Endothelial cell (in vitro differentiated cells): ENCODE measurements at regions not wholly inside any gene's neighbourhood (a gene's known extent, or its start where the extent isn't known, plus 50 kb on each side); places are given as distances from the start of the nearest gene placed in this dataset.

Source experiments
- DNase-seq: peaks from one replicate; pipeline ENCODE4 v3.0.0; 2021; ENCODE audit warnings: low spot score
- H3K27ac Mint-ChIP-seq: one replicate; pipeline ENCODE4 v1.8.0; 2021; ENCODE audit warnings: mixed read lengths, inconsistent platforms; ENCODE audit not compliant: unreplicated experiment
- H3K27me3 Mint-ChIP-seq: one replicate; pipeline ENCODE4 v1.8.0; 2021; ENCODE audit warnings: mild to moderate bottlenecking, moderate library complexity, mixed read lengths, inconsistent platforms; ENCODE audit not compliant: unreplicated experiment
- H3K36me3 Mint-ChIP-seq: one replicate; pipeline ENCODE4 v1.8.0; 2021; ENCODE audit warnings: mild to moderate bottlenecking, low read depth, mixed read lengths, inconsistent platforms; ENCODE audit not compliant: unreplicated experiment
- H3K4me1 Mint-ChIP-seq: one replicate; pipeline ENCODE4 v1.8.0; 2021; ENCODE audit warnings: mild to moderate bottlenecking, mixed read lengths, inconsistent platforms; ENCODE audit not compliant: unreplicated experiment
- H3K4me3 Mint-ChIP-seq: one replicate; pipeline ENCODE4 v1.8.0; 2021; ENCODE audit warnings: mild to moderate bottlenecking, mixed read lengths, inconsistent platforms; ENCODE audit not compliant: unreplicated experiment
- H3K9me3 Mint-ChIP-seq: one replicate; pipeline ENCODE4 v1.8.0; 2021; ENCODE audit warnings: mixed read lengths, inconsistent platforms; ENCODE audit not compliant: unreplicated experiment
- CTCF ChIP-seq: fragments of 200-600 bp; sonication (generic); IDR thresholded peaks from one replicate; pipeline ENCODE4 v1.5.0; 2021; ENCODE audit warnings: antibody characterized with exemption; ENCODE audit not compliant: unreplicated experiment

DNA sequence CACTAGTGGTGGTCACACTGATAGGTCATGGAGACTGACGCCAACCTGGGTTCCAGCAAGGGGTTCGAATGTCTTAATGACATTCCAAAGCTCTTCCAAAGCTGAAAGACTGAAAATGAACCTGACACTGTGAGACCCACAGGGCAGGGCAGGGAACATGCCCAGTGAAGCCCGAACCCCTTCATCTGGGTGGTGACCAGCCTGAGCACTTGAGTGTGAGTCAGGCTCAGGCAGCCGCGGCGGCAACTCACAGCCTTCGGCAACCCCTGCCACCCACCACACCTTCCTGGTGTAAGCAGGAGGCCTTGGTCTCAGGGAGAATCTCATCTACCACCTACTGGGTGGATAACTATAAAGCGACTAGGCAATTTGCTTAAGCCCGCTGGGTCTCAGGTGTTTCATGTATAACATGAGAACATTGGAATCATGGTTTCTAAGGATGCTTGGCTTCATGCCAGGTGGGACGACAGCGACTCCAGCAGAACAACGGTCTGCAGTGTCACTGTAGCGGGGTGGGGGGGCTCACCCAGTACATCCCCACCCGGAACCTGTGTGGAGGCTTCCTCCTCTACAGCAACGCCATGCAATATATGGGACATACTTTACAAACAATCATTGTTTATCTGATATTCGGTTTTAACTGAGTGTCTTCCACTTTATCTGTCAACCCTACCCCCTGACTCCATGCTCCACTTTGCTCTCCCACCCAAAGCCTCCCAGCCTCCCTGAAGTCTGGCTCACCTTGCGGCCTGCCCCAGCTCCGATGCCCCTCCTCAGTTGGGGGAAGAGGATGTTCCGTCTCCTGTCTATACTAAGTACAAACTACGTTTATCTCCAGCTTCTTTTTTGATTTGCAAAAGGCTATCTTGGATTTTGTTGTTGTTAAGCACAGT, 125.0 kb upstream of the MEF2A start:
- H3K27ac Mint-ChIP-seq: no peak overlapping the region
- no peak for DNase-seq
- peaks cover 6% of the 10 kb centered on the region for H3K4me1 Mint-ChIP-seq
- no peak overlapping the region for H3K4me3 Mint-ChIP-seq
- no peak for TF ChIP-seq CTCF
- no peaks in the 10 kb centered on the region for H3K36me3 Mint-ChIP-seq
- peaks cover 2% of the 10 kb centered on the region for H3K27me3 Mint-ChIP-seq
- no peaks in the 10 kb centered on the region for H3K9me3 Mint-ChIP-seq

DNA sequence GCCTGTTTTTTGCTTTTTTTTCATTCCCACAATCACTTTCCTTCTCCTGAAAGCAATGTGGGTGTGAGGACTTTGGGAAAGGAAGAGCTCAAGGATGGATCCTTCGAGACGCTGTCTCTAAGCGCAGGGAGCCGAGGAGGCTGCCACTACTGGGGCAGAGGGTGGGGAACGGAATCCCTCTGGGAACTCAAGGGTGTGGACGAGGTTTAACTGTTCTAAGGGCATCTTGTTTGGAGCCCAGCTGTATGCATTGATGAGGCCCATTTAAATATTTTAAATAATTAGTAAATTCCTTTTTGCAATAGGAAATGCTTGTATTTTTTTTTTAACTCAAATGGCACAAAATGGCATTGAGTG, 124.4 kb upstream of the MEF2A start:
- no peak overlapping the region for H3K4me3 Mint-ChIP-seq
- H3K4me1 Mint-ChIP-seq: peaks cover 6% of the 10 kb centered on the region
- DNase-seq: no peak
- TF ChIP-seq CTCF: no peak
- H3K27me3 Mint-ChIP-seq: peaks cover 2% of the 10 kb centered on the region
- no peaks in the 10 kb centered on the region for H3K9me3 Mint-ChIP-seq
- H3K27ac Mint-ChIP-seq: no peak overlapping the region
- H3K36me3 Mint-ChIP-seq: no peaks in the 10 kb centered on the region

GRCh38 chr15:99441871-99442251, 123.9 kb upstream of the MEF2A start:
- peaks cover 6% of the 10 kb centered on the region for H3K4me1 Mint-ChIP-seq
- H3K27me3 Mint-ChIP-seq: peaks cover 2% of the 10 kb centered on the region
- no peak for TF ChIP-seq CTCF
- no peaks in the 10 kb centered on the region for H3K36me3 Mint-ChIP-seq
- no peak overlapping the region for H3K27ac Mint-ChIP-seq
- DNase-seq: no peak
- H3K9me3 Mint-ChIP-seq: no peaks in the 10 kb centered on the region
- H3K4me3 Mint-ChIP-seq: no peak overlapping the region

DNA sequence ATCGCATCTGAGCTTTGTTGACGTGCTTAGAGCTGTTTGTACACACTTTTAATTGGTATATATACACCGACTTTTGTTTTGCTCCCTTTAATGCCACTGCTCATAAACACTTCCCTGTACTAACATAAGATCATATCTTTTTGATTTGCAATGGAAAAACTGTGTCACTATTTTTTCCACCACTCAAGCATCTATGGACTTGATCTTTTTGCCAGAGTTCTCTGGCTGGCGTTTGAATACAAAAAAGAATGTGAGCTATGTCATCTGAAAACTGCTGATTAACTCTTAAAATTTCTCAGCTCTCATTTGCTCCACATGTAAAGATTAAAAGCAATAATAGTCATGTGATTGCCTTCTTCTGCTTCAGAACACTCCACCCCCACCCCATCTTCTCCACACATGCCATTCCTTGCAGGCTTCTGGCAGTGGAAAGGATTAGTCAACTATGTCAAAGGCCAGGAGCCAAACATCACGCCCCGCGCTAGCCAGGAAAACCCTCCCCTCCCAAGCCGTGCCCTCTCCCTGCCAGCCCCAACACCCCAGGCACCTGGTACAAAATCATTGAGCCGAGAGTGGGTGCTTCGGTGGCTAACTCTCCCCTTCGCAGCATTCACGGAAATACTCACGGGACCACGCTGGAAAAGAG, 123.4 kb upstream of the MEF2A start:
- Mint-ChIP-seq H3K4me1 (peaks cover 6% of the 10 kb centered on the region), H3K27me3 (peaks cover 2% of the 10 kb centered on the region), H3K36me3 (no peaks in the 10 kb centered on the region), H3K4me3 (no peak overlapping the region), H3K27ac (no peak overlapping the region), H3K9me3 (no peaks in the 10 kb centered on the region)
- no peak for TF ChIP-seq CTCF
- no peak for DNase-seq

DNA sequence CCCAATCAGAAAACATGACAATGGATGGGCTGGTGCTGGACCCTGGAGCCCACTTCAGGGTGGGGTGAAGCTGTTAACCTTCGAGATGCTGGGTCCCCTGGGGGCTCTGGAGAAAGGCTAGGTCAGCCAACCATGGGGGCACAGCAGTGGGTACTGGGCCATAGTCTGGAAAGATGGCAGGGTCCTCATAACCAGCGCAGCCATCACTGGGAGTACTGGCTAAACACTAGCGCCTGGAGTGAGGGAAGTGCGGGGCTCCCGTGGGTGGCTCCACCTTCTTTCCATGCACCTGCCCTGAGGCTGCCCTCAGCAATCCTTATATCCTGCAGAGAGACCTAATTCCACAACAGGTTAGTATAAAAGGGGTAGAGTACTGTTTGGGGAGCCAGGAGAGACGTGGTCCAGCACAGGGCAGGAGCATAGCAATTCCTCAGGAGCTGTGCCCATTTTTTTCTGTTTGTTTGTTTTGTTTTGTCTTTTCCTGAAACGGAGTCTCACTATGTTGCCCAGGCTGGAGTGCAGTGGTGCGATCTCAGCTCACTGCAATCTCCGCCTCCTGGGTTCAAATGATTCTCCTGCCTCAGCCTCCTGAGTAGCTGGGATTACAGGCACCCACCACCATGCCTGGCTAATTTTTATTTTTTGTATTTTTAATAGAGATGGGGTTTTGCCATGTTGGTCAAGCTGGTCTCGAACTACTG, 122.6 kb upstream of the MEF2A start:
- Mint-ChIP-seq H3K4me1 (peaks cover 9% of the 10 kb centered on the region), H3K4me3 (no peak overlapping the region)
- DNase-seq: no peak

More for the DNA sequence above, 122.6 kb upstream of the MEF2A start:
- Mint-ChIP-seq H3K27me3 (peaks cover 2% of the 10 kb centered on the region), H3K9me3 (no peaks in the 10 kb centered on the region), H3K36me3 (no peaks in the 10 kb centered on the region), H3K27ac (no peak overlapping the region)
- TF ChIP-seq CTCF: no peak
